ENCODE measurements at regions not wholly inside any gene's neighbourhood (a gene's known extent, or its start where the extent isn't known, plus 50 kb on each side); places are given as distances from the start of the nearest gene placed in this dataset.
"Not testable (repeated sequence)": the region's sequence is repeated elsewhere in the genome, so short reads cannot be mapped to it uniquely, and the experiment has no call there.

DNA sequence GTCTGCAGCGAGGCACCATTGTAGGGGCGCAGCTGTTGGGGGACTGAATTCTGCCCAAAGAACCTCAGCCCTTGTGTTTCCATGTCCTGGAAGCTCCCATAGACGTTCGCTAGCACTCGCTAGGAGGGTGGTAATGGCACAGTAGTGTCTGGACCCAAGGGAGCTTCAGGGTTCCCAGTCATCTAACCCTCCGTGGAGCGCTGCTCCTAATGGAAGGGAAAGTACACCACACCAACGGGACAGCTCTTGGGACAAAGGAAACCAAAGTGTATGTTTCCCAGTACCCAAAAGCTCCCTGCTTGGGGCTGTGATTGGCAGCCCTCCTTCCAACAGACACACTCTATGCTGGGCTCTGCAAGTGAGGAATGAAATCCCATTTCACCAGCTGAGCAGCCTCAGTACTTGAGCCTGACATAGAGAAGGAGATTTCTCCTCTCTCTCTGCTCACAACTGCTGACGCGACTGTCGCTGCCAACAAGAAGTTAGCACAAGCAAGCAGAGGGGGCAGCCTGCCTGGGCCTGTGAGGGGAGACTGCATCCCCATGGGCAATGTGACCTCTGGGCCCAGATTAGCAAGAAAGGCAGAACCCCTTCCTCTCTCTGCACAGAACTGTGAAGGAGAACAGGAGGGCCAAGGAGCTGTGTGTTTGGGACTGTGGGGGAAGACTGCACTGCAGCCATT lies 67.6 kb upstream of the SMARCAD1 start:
- Histone ChIP-seq H3K27ac (no peak overlapping the region), H3K36me3 (no peaks in the 10 kb centered on the region), H3K4me3 (no peak overlapping the region), H3K4me1 (no peaks in the 10 kb centered on the region), H3K27me3 (no peaks in the 10 kb centered on the region), H3K9me3 (no peaks in the 10 kb centered on the region)
- no peak for DNase-seq
- TF ChIP-seq, protein P1, sequence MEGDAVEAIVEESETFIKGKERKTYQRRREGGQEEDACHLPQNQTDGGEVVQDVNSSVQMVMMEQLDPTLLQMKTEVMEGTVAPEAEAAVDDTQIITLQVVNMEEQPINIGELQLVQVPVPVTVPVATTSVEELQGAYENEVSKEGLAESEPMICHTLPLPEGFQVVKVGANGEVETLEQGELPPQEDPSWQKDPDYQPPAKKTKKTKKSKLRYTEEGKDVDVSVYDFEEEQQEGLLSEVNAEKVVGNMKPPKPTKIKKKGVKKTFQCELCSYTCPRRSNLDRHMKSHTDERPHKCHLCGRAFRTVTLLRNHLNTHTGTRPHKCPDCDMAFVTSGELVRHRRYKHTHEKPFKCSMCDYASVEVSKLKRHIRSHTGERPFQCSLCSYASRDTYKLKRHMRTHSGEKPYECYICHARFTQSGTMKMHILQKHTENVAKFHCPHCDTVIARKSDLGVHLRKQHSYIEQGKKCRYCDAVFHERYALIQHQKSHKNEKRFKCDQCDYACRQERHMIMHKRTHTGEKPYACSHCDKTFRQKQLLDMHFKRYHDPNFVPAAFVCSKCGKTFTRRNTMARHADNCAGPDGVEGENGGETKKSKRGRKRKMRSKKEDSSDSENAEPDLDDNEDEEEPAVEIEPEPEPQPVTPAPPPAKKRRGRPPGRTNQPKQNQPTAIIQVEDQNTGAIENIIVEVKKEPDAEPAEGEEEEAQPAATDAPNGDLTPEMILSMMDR (IDR thresholded peaks at IDR 0.05): no peak
- no peak for TF ChIP-seq POLR2A (IDR thresholded peaks at IDR 0.05)

DNA sequence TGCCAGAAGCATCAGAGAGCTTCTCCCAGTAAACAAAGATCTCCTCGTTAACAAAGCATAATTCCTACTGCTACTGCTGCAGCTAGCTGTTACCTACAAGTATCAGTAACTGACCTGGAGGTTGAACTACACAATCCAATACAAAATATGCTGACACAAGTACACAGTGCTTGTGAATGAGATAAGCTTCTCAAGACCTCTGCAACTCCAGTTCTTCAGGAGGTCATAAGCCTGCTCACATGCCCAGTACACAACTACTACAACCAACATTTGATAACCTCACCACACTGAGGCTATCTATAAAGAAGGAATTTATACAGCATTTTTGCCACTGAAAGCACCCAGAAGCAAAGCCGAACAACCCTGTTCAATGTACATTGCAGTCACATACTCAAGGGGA lies 66.7 kb upstream of the SMARCAD1 start:
- TF ChIP-seq, protein P1 (IDR thresholded peaks at IDR 0.05): no peak
- no peak for TF ChIP-seq POLR2A (IDR thresholded peaks at IDR 0.05)
- H3K9me3 ChIP-seq: no peaks in the 10 kb centered on the region
- H3K27ac ChIP-seq: no peak overlapping the region
- no peaks in the 10 kb centered on the region for H3K4me1 ChIP-seq
- no peaks in the 10 kb centered on the region for H3K27me3 ChIP-seq
- no peak for DNase-seq
- no peaks in the 10 kb centered on the region for H3K36me3 ChIP-seq
- no peak overlapping the region for H3K4me3 ChIP-seq

DNA sequence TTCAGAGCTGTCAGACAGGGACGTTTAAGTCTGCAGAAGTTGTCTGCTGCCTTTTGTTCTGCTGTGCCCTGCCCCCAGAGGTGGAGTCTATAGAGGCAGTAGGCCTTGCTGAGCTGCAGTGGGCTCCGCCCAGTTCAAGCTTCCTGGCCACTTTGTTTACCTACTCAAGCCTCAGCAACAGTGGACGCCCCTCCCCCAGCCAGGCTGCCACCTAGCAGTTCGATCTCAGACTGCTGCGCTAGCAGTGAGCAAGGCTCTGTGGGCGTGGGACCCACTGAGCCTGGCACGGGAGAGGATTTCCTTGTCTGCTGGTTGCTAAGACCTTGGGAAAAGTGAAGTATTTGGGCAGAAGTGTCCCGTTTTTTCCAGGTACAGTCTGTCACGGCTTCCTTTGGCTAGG lies 59.6 kb upstream of the SMARCAD1 start:
- H3K4me3 ChIP-seq: peak overlapping the region in 1 of 4 donors; percentile 33

DNA sequence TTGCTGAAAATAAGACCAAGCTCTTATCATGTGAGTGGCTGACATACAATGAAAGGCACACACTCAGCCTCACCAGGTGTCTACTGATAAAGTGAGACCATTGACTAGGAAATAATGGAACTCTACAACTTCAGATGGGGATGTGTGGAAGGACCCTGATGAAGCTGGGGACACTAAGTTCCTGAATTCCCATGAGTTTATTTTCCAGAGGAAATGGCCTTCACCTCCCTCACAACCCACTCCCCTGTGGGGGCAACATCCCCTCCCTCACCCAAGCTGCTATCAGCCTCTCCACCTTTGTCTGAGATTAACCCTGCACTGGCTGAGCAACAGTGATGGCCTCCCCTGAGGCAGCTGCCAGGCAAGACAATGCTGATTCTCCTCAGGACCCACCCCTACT lies 55.2 kb upstream of the SMARCAD1 start:
- Histone ChIP-seq H3K4me3 (no peak overlapping the region), H3K27ac (no peak overlapping the region), H3K4me1 (no peaks in the 10 kb centered on the region), H3K36me3 (no peaks in the 10 kb centered on the region), H3K9me3 (no peaks in the 10 kb centered on the region), H3K27me3 (no peaks in the 10 kb centered on the region)
- no peak for DNase-seq
- TF ChIP-seq, protein P1 (IDR thresholded peaks at IDR 0.05): no peak
- no peak for TF ChIP-seq POLR2A (IDR thresholded peaks at IDR 0.05)

More for the DNA sequence above, 59.6 kb upstream of the SMARCAD1 start:
- H3K36me3 ChIP-seq, H3K27me3 ChIP-seq, H3K4me1 ChIP-seq, H3K9me3 ChIP-seq, H3K27ac ChIP-seq: not testable (repeated sequence)
- DNase-seq: peak in 2 of 3 donors; percentile 84 to 86
- TF ChIP-seq, protein P1 (IDR thresholded peaks at IDR 0.05): peak in 2 of 6 experiments; percentile 15 to 22

DNA sequence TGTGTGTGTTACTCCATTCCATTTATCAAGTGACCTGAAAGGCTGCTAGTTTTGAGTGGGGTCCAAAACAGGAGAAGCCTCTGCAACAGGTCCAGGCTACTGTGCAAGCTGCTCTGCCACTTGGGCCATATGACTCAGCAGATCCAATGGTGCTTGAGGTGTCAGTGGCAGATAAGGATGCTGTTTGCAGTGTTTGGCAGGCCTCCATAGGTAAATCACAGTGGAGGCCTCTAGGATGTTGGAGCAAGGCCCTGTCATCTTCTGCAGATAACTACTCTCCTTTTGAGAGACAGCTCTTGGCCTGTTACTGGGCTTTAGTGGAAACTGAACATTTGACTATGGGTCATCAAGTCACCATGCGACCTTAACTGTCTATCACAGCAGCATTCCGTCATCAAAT lies 52.3 kb upstream of the SMARCAD1 start:
- not testable (repeated sequence) for H3K36me3 ChIP-seq, H3K4me1 ChIP-seq, H3K27ac ChIP-seq, H3K9me3 ChIP-seq, H3K4me3 ChIP-seq, H3K27me3 ChIP-seq, DNase-seq

DNA sequence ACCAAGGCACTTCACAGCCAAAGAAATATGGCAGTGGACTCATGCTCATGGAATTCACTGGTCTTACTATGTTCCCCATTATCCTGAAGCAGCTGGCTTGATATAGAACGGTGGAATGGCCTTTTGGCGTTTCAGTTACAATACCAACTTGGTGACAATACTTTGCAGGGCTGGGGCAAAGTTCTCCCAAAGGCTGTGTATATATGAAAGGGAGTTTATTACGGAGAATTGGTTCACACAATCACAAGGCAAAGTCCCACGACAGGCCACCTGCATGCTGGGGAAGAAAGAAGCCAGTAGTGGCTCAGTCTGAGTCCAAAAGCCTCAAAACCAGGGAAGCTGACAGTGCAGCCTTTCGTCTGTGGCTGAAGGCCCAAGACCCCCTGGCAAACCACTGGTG lies 50.8 kb upstream of the SMARCAD1 start:
- no peak overlapping the region for H3K27ac ChIP-seq
- H3K36me3 ChIP-seq: no peaks in the 10 kb centered on the region
- H3K27me3 ChIP-seq: no peaks in the 10 kb centered on the region
- TF ChIP-seq, protein P1 (IDR thresholded peaks at IDR 0.05): no peak
- no peak for TF ChIP-seq POLR2A (IDR thresholded peaks at IDR 0.05)
- H3K4me3 ChIP-seq: no peak overlapping the region
- H3K9me3 ChIP-seq: no peaks in the 10 kb centered on the region
- DNase-seq: peak in 1 of 3 donors; percentile 57
- no peaks in the 10 kb centered on the region for H3K4me1 ChIP-seq
